ENCODE measurements at regions not wholly inside any gene's neighbourhood (a gene's known extent, or its start where the extent isn't known, plus 50 kb on each side); places are given as distances from the start of the nearest gene placed in this dataset.

- TF ChIP-seq ZFP36 (IDR thresholded peaks at IDR 0.05; ENCODE audit: borderline replicate concordance, low read depth, low read length, partially characterized antibody) (no peak), HOXA3 (CRISPR knock-in tag; IDR thresholded peaks at IDR 0.05) (no peak), ZNF605 (CRISPR knock-in tag; IDR thresholded peaks at IDR 0.05) (no peak), JDP2 (CRISPR knock-in tag; IDR thresholded peaks at IDR 0.05; ENCODE audit: borderline replicate concordance) (no peak), ARNTL (CRISPR knock-in tag; IDR thresholded peaks at IDR 0.05) (no peak), TEAD2 (CRISPR knock-in tag; IDR thresholded peaks at IDR 0.05) (no peak), ZNF773 (CRISPR knock-in tag; IDR thresholded peaks at IDR 0.05; ENCODE audit: borderline replicate concordance) (no peak), HNF4A (CRISPR knock-in tag; IDR thresholded peaks at IDR 0.05) (no peak), GABPB1 (CRISPR knock-in tag; IDR thresholded peaks at IDR 0.05) (no peak), RCOR2 (CRISPR knock-in tag; IDR thresholded peaks at IDR 0.05) (no peak), RNF2 (conservative IDR thresholded peaks at IDR 0.05; ENCODE audit: low read depth) (no peak), ZNF101 (CRISPR knock-in tag; IDR thresholded peaks at IDR 0.05; ENCODE audit: borderline replicate concordance, low read depth) (no peak), SALL1 (CRISPR knock-in tag; IDR thresholded peaks at IDR 0.05) (no peak)
Observed at GRCh38 chr4:160969925-160970324, 1193.9 kb downstream of the FSTL5 start (continued).

GRCh38 chr4:160980091-160980490 lies 1183.7 kb downstream of the FSTL5 start:
- WGBS (ENCODE audit: low lambda C conversion rate): 25% methylated on average over 3 of the region's 3 CpGs
- POLR2A ChIA-PET: no interaction called here

More at GRCh38 chr4:160980091-160980490, 1183.7 kb downstream of the FSTL5 start:
- H3K27ac ChIP-seq (ENCODE audit: extremely low read length, insufficient read depth, low read length): no peak overlapping the region
- intact Hi-C loops (cut with micrococcal nuclease; ENCODE audit: unreplicated experiment) (no loop called here), in situ Hi-C loops (cut with HindIII; ENCODE audit: extremely low pct_ligation_motif_present, low pct_unique_long_range_greater_than_20kb) (no loop called here)
- no peak overlapping the region for H3K9ac ChIP-seq (ENCODE audit: insufficient read depth, low read depth, low read length)
- no peak overlapping the region for H3K4me2 ChIP-seq (ENCODE audit: low read depth, low read length)
- H3K36me3 ChIP-seq (replicated peaks in 1 of 2; ENCODE audit: control insufficient read depth in 1 of 2, insufficient read depth in 2 of 2, low read length in 2 of 2): no peaks in the 10 kb centered on the region
- no peak overlapping the region for H2AFZ ChIP-seq (ENCODE audit: low read length)
- ATAC-seq (no peak), FAIRE-seq (no peak), DNase-seq (ENCODE audit: low spot score) (no peak)
- H4K20me1 ChIP-seq (ENCODE audit: insufficient read depth, low read length): no peaks in the 10 kb centered on the region
- H3K9me3 ChIP-seq (ENCODE audit: low read length): no peaks in the 10 kb centered on the region
- no TSS peak for BruUV-seq (replicated peaks)
- H3K79me2 ChIP-seq (ENCODE audit: insufficient read depth, low read length): no peaks in the 10 kb centered on the region
- H3K4me3 ChIP-seq (replicated peaks in 1 of 3; ENCODE audit: insufficient read depth in 1 of 3, low read depth in 2 of 3, low read length in 3 of 3): no peak overlapping the region
- CTCF ChIA-PET (ENCODE audit: low intra/inter-chr PET ratio, low total read pairs): no interaction called here
- no peak for TF ChIP-seq MNT (IDR thresholded peaks at IDR 0.05)
- no peak for TF ChIP-seq ZBTB3 (CRISPR knock-in tag; IDR thresholded peaks at IDR 0.05; ENCODE audit: borderline replicate concordance, low read depth)
- no peak for TF ChIP-seq RFXANK (CRISPR knock-in tag; IDR thresholded peaks at IDR 0.05)
- no peak for TF ChIP-seq POLR2AphosphoS2 (IDR thresholded peaks at IDR 0.05; ENCODE audit: low read depth, low read length)
- TF ChIP-seq ZNF251 (CRISPR knock-in tag; IDR thresholded peaks at IDR 0.05): no peak
- no peak for TF ChIP-seq SRF (IDR thresholded peaks at IDR 0.05; ENCODE audit: low read depth, low read length)
- TF ChIP-seq ZNF878 (CRISPR knock-in tag; IDR thresholded peaks at IDR 0.05): no peak
- TF ChIP-seq ZNF614 (CRISPR knock-in tag; IDR thresholded peaks at IDR 0.05; ENCODE audit: borderline replicate concordance): no peak
- TF ChIP-seq MTA1 (CRISPR knock-in tag; IDR thresholded peaks at IDR 0.05; ENCODE audit: borderline replicate concordance): no peak
- TF ChIP-seq ZFYVE20 (CRISPR knock-in tag; IDR thresholded peaks at IDR 0.05; ENCODE audit: borderline replicate concordance, low read depth): no peak
- no peak for TF ChIP-seq ZSCAN25 (CRISPR knock-in tag; IDR thresholded peaks at IDR 0.05)
- no peak for TF ChIP-seq ZNF253 (CRISPR knock-in tag; IDR thresholded peaks at IDR 0.05; ENCODE audit: borderline replicate concordance)
- no peak for TF ChIP-seq ZNF619 (CRISPR knock-in tag; IDR thresholded peaks at IDR 0.05)
- TF ChIP-seq NFE2L2 (IDR thresholded peaks at IDR 0.05; ENCODE audit: low read length): no peak
- no peak for TF ChIP-seq TGIF2 (CRISPR knock-in tag; IDR thresholded peaks at IDR 0.05)
- no peaks in the 10 kb centered on the region for H3K4me1 ChIP-seq (ENCODE audit: insufficient read depth, low read length)
- no peaks in the 10 kb centered on the region for H3K27me3 ChIP-seq (ENCODE audit: control insufficient read depth in 1 of 2, insufficient read depth in 2 of 2, low read length in 2 of 2)
